NOMO-1 treated with DMSO at 0.1 percent for 48 hours (cell line): ENCODE measurements at regions not wholly inside any gene's neighbourhood (a gene's known extent, or its start where the extent isn't known, plus 50 kb on each side); places are given as distances from the start of the nearest gene placed in this dataset.
"Not testable (repeated sequence)": the region's sequence is repeated elsewhere in the genome, so short reads cannot be mapped to it uniquely, and the experiment has no call there.

Experiments
- DNase-seq: peaks from one replicate; lab custom pipeline; 2025; ENCODE audit not compliant: unreplicated experiment; lab: John Stamatoyannopoulos, UW

GRCh38 chr13:44147648-44148047, 226.0 kb upstream of the SERP2 start:
- DNase-seq, result no peak

GRCh38 chr13:44148159-44148914, 225.3 kb upstream of the SERP2 start:
- DNase-seq, result no peak

GRCh38 chr13:44149231-44149630, 224.4 kb upstream of the SERP2 start:
- DNase-seq, result not testable (repeated sequence)

- DNase-seq, result no peak
Observed at GRCh38 chr13:44149821-44150220, 223.8 kb upstream of the SERP2 start.

- DNase-seq, result no peak
Observed at GRCh38 chr13:44151474-44151873, 222.2 kb upstream of the SERP2 start.

GRCh38 chr13:44153496-44153895, 220.1 kb upstream of the SERP2 start:
- no peak for DNase-seq

GRCh38 chr13:44155422-44156293, 218.0 kb upstream of the SERP2 start:
- DNase-seq, result no peak

- DNase-seq, result no peak
Observed at GRCh38 chr13:44156294-44156658, 217.3 kb upstream of the SERP2 start.

- no peak for DNase-seq
Observed at GRCh38 chr13:44157606-44158005, 216.0 kb upstream of the SERP2 start.

- DNase-seq, result no peak
Observed at GRCh38 chr13:44158098-44158521, 215.5 kb upstream of the SERP2 start.

- DNase-seq, result no peak
Observed at GRCh38 chr13:44158881-44159632, 214.6 kb upstream of the SERP2 start.

- no peak for DNase-seq
Observed at GRCh38 chr13:44159633-44160279, 213.9 kb upstream of the SERP2 start.

- no peak for DNase-seq
Observed at GRCh38 chr13:44160591-44161191, 212.9 kb upstream of the SERP2 start.

- no peak for DNase-seq
Observed at GRCh38 chr13:44163108-44163507, 210.5 kb upstream of the SERP2 start.

GRCh38 chr13:44165221-44165888, 208.3 kb upstream of the SERP2 start:
- DNase-seq, result no peak

GRCh38 chr13:44165889-44166496, 207.6 kb upstream of the SERP2 start:
- no peak for DNase-seq

GRCh38 chr13:44169018-44169911, 204.4 kb upstream of the SERP2 start:
- no peak for DNase-seq

- no peak for DNase-seq
Observed at GRCh38 chr13:44170731-44171130, 202.9 kb upstream of the SERP2 start.

GRCh38 chr13:44171156-44171555, 202.5 kb upstream of the SERP2 start:
- DNase-seq, result no peak
